H9 (cell line): ENCODE measurements at regions not wholly inside any gene's neighbourhood (a gene's known extent, or its start where the extent isn't known, plus 50 kb on each side); places are given as distances from the start of the nearest gene placed in this dataset.

Experiments used
- DNase-seq: peaks from one replicate; pipeline ENCODE4 v3.0.0-alpha.2; 2017
- H2AFZ ChIP-seq: one replicate; pipeline ENCODE4 v1.6.1; 2013; ENCODE audit warnings: mild to moderate bottlenecking, low read length, control low read depth, moderate library complexity
- H2AK5ac ChIP-seq: 2 replicates; pipeline ENCODE4 v1.6.1; 2013; ENCODE audit warnings: low read length, control low read depth, mixed read lengths; ENCODE audit not compliant: insufficient read length
- H2BK120ac ChIP-seq: one replicate; pipeline ENCODE4 v1.6.1; 2013; ENCODE audit warnings: low read depth, mild to moderate bottlenecking, low read length, control low read depth, inconsistent platforms; ENCODE audit not compliant: poor library complexity, severe bottlenecking
- H2BK12ac ChIP-seq: 2 replicates; pipeline ENCODE4 v1.6.1; 2013; ENCODE audit warnings: low read length, control low read depth, mixed read lengths, low read depth; ENCODE audit not compliant: insufficient read length
- H2BK15ac ChIP-seq: 2 replicates; pipeline ENCODE4 v1.6.1; 2013; ENCODE audit warnings: low read depth, low read length, control low read depth
- H2BK20ac ChIP-seq: one replicate; pipeline ENCODE4 v1.6.1; 2013; ENCODE audit warnings: low read depth, mild to moderate bottlenecking, low read length, control low read depth, inconsistent platforms; ENCODE audit not compliant: poor library complexity, severe bottlenecking
- H2BK5ac ChIP-seq: 2 replicates; pipeline ENCODE4 v1.6.1; 2013; ENCODE audit warnings: low read length, control low read depth, mixed read lengths; ENCODE audit not compliant: insufficient read length
- H3K14ac ChIP-seq: 2 replicates; pipeline ENCODE4 v1.6.1; 2013; ENCODE audit warnings: low read length, control low read depth; ENCODE audit not compliant: insufficient read depth
- H3K18ac ChIP-seq: 2 replicates; pipeline ENCODE4 v1.6.1; 2013; ENCODE audit warnings: low read depth, mild to moderate bottlenecking, mixed read lengths, low read length, control low read depth; ENCODE audit not compliant: insufficient read length
- H3K23ac ChIP-seq: 2 replicates; pipeline ENCODE4 v1.6.1; 2013; ENCODE audit warnings: low read length, control low read depth, mixed read lengths, low read depth; ENCODE audit not compliant: insufficient read length
- H3K23me2 ChIP-seq: 2 replicates; pipeline ENCODE4 v1.6.1; 2013; ENCODE audit warnings: low read depth, mild to moderate bottlenecking, mixed read lengths, low read length, control low read depth; ENCODE audit not compliant: insufficient read length, poor library complexity, severe bottlenecking
- H3K27ac ChIP-seq: 2 replicates; pipeline ENCODE4 v1.5.1; 2013; ENCODE audit warnings: low read length, control low read depth, mixed read lengths, low read depth; ENCODE audit not compliant: insufficient read length
- H3K27me3 ChIP-seq: 2 replicates; pipeline ENCODE4 v1.6.1; 2013; ENCODE audit warnings: low read length, control low read depth, inconsistent platforms; ENCODE audit not compliant: insufficient read depth
- H3K4ac ChIP-seq: 2 replicates; pipeline ENCODE4 v1.6.1; 2013; ENCODE audit warnings: low read depth, mild to moderate bottlenecking, control low read depth, inconsistent platforms, low read length, moderate library complexity
- H3K4me1 ChIP-seq: 2 replicates; pipeline ENCODE4 v1.6.1; 2013; ENCODE audit warnings: low read length, control low read depth, inconsistent platforms; ENCODE audit not compliant: insufficient read depth
- H3K4me2 ChIP-seq: 2 replicates; pipeline ENCODE4 v1.6.1; 2013; ENCODE audit warnings: low read length, control low read depth, mixed read lengths; ENCODE audit not compliant: insufficient read length, insufficient read depth
- H3K56ac ChIP-seq: 2 replicates; pipeline ENCODE4 v1.6.1; 2013; ENCODE audit warnings: low read depth, mild to moderate bottlenecking, mixed read lengths, low read length, control low read depth; ENCODE audit not compliant: insufficient read length
- H3K79me1 ChIP-seq: 2 replicates; pipeline ENCODE4 v1.6.1; 2013; ENCODE audit warnings: low read depth, mild to moderate bottlenecking, moderate library complexity, low read length, control low read depth, inconsistent platforms; ENCODE audit not compliant: insufficient read depth, poor library complexity, severe bottlenecking
- H3K79me2 ChIP-seq: 2 replicates; pipeline ENCODE4 v1.6.1; 2013; ENCODE audit warnings: low read length, control low read depth, inconsistent platforms; ENCODE audit not compliant: insufficient read depth
- H3K9ac ChIP-seq: 2 replicates; pipeline ENCODE4 v1.6.1; 2013; ENCODE audit warnings: low read length, control low read depth, mixed read lengths; ENCODE audit not compliant: insufficient read length; ENCODE audit errors: extremely low read depth
- H3K9me3 ChIP-seq: one replicate; pipeline ENCODE4 v1.6.1; 2013; ENCODE audit warnings: low read depth, low read length, inconsistent platforms; ENCODE audit not compliant: control insufficient read depth
- H3T11ph ChIP-seq: one replicate; pipeline ENCODE4 v1.6.1; 2013; ENCODE audit warnings: mild to moderate bottlenecking, low read length, control low read depth, inconsistent platforms
- H4K20me1 ChIP-seq: one replicate; pipeline ENCODE4 v1.6.1; 2013; ENCODE audit not compliant: control insufficient read depth, insufficient read length, insufficient read depth
- H4K5ac ChIP-seq: 2 replicates; pipeline ENCODE4 v1.6.1; 2013; ENCODE audit warnings: low read depth, mild to moderate bottlenecking, mixed read lengths, low read length, control low read depth; ENCODE audit not compliant: insufficient read length
- H4K8ac ChIP-seq: replicated peaks from 2 replicates; pipeline ENCODE4 v1.6.1; 2013; ENCODE audit warnings: low read length, control low read depth, mixed read lengths, low read depth; ENCODE audit not compliant: insufficient read length
- H4K91ac ChIP-seq: 2 replicates; pipeline ENCODE4 v1.6.1; 2013; ENCODE audit warnings: low read depth, mild to moderate bottlenecking, moderate library complexity, mixed read lengths, low read length, control low read depth; ENCODE audit not compliant: insufficient read length
- H3K27ac Mint-ChIP-seq, 3 experiments: 2 replicates in 2 of 3; 3 replicates in 1 of 3; pipeline ENCODE4 v1.8.0; 2020 to 2021; ENCODE audit warnings: mixed read lengths in 3 of 3, mild to moderate bottlenecking in 1 of 3, moderate library complexity in 1 of 3
- H3K27me3 Mint-ChIP-seq: 2 replicates; pipeline ENCODE4 v1.8.0; 2021; ENCODE audit warnings: low read depth, mild to moderate bottlenecking, moderate library complexity, mixed read lengths
- H3K36me3 Mint-ChIP-seq, 3 experiments: 2 replicates in 2 of 3; 3 replicates in 1 of 3; pipeline ENCODE4 v1.8.0; 2020 to 2021; ENCODE audit warnings: low read depth in 3 of 3, mixed read lengths in 3 of 3; ENCODE audit not compliant: insufficient read depth in 1 of 3
- H3K4me1 Mint-ChIP-seq, 2 experiments: 2 replicates each; pipeline ENCODE4 v1.8.0; 2020; ENCODE audit warnings: mixed read lengths in 2 of 2
- H3K4me3 Mint-ChIP-seq, 2 experiments: 2 replicates in 1 of 2; 3 replicates in 1 of 2; pipeline ENCODE4 v1.8.0; 2020 to 2021; ENCODE audit warnings: mild to moderate bottlenecking in 2 of 2, mixed read lengths in 2 of 2, moderate library complexity in 1 of 2
- H3K9me3 Mint-ChIP-seq, 2 experiments: 2 replicates in 1 of 2; 3 replicates in 1 of 2; pipeline ENCODE4 v1.8.0; 2020; ENCODE audit warnings: mild to moderate bottlenecking in 2 of 2, mixed read lengths in 2 of 2, moderate library complexity in 1 of 2
- CTCF ChIP-seq: fragments of 200-600 bp; sonication (generic); conservative IDR thresholded peaks from 3 replicates; pipeline ENCODE4 v1.8.0; 2021; ENCODE audit warnings: antibody characterized with exemption, mild to moderate bottlenecking
- WGBS: extraction: QIAGEN DNeasy Blood & Tissue Kit; methylation state at CpG from one replicate; pipeline ENCODE4 v1.1.7; 2013; ENCODE audit warnings: missing lambda C conversion rate, low lambda C conversion rate, mixed read lengths; ENCODE audit not compliant: insufficient read length; ENCODE audit errors: extremely low coverage; 5-methylcytosine and 5-hydroxymethylcytosine counted together

DNA sequence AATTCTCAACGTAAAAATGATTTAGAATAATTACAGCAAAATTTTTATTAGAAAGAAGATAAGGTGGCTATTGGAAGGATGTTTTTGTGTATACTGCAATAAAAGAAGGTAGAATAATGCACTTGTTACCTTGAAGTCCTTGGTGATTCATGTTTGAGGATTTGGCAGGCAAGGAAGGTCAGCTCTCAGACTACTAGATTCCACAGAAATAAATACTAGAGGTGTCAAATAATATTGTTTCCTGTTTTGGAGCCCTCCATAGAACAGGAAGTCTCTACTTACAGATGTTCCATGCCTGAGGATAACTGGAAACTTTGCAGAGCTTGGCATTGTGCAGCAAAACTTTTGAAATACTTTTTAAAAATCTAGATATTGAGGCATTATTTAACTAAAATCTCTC lies 284.3 kb upstream of the SYT1 start:
- no peak overlapping the region for H4K8ac ChIP-seq
- no peak overlapping the region for H3K56ac ChIP-seq
- H2BK120ac ChIP-seq, result no peak overlapping the region
- Mint-ChIP-seq H3K4me1 (peaks cover 0 to under 1% of the 10 kb centered on the region in 2 experiments; a peak in 1 of 4 replicates), H3K27me3 (no peaks in the 10 kb centered on the region), H3K4me3 (no peak overlapping the region), H3K9me3 (peaks cover 5 to 9% of the 10 kb centered on the region in 2 experiments), H3K36me3 (peaks cover 0 to 7% (median 3%) of the 10 kb centered on the region in 3 experiments; a peak in 4 of 7 replicates), H3K27ac (no peak overlapping the region)
- TF ChIP-seq CTCF, result no peak
- H3K27ac ChIP-seq, result no peak overlapping the region
- H3K4ac ChIP-seq, result no peak overlapping the region
- H2BK20ac ChIP-seq, result no peak overlapping the region
- H3K9ac ChIP-seq, result no peak overlapping the region
- H4K91ac ChIP-seq, result no peak overlapping the region
- H3K23me2 ChIP-seq, result no peaks in the 10 kb centered on the region
- no peak overlapping the region for H3K18ac ChIP-seq
- no peak overlapping the region for H2BK15ac ChIP-seq
- no peaks in the 10 kb centered on the region for H3K79me1 ChIP-seq
- WGBS, result no CpG with 5 or more reads among the region's 1 CpG
- no peaks in the 10 kb centered on the region for H3K27me3 ChIP-seq
- no peak overlapping the region for H3K4me2 ChIP-seq
- no peak overlapping the region for H2BK12ac ChIP-seq
- no peak overlapping the region for H3T11ph ChIP-seq
- no peaks in the 10 kb centered on the region for H3K4me1 ChIP-seq
- H2AFZ ChIP-seq, result no peak overlapping the region
- DNase-seq, result no peak
- H3K9me3 ChIP-seq, result no peaks in the 10 kb centered on the region
- H3K23ac ChIP-seq, result no peak overlapping the region
- H3K14ac ChIP-seq, result no peak overlapping the region
- no peaks in the 10 kb centered on the region for H4K20me1 ChIP-seq
- no peaks in the 10 kb centered on the region for H3K79me2 ChIP-seq
- no peak overlapping the region for H4K5ac ChIP-seq
- no peak overlapping the region for H2AK5ac ChIP-seq
- H2BK5ac ChIP-seq, result no peak overlapping the region
